ENCODE measurements at regions not wholly inside any gene's neighbourhood (a gene's known extent, or its start where the extent isn't known, plus 50 kb on each side); places are given as distances from the start of the nearest gene placed in this dataset.

DNA sequence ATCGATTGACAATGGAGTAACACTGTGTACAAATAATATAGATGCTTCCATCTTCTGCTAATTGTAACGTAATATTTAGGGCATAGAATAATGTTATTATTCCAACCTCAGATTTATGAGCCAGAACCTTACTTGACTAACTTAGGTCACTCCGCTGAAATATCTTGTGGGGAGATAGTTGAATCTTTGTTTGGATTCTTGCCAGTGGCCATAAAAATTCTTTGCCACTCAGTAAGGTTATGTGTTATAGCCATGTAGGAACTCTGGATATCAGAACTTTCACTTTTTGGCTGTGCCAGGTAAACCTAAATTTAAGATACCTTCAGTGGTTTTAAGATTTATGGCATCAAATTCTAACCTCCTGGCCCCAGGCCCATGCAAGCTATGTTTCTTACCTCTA is 197.6 kb downstream of the WDR11 start:
- TF ChIP-seq, protein P1, sequence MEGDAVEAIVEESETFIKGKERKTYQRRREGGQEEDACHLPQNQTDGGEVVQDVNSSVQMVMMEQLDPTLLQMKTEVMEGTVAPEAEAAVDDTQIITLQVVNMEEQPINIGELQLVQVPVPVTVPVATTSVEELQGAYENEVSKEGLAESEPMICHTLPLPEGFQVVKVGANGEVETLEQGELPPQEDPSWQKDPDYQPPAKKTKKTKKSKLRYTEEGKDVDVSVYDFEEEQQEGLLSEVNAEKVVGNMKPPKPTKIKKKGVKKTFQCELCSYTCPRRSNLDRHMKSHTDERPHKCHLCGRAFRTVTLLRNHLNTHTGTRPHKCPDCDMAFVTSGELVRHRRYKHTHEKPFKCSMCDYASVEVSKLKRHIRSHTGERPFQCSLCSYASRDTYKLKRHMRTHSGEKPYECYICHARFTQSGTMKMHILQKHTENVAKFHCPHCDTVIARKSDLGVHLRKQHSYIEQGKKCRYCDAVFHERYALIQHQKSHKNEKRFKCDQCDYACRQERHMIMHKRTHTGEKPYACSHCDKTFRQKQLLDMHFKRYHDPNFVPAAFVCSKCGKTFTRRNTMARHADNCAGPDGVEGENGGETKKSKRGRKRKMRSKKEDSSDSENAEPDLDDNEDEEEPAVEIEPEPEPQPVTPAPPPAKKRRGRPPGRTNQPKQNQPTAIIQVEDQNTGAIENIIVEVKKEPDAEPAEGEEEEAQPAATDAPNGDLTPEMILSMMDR (optimal IDR thresholded peaks at IDR 0.05 in 1 of 3, IDR thresholded peaks at IDR 0.05 in 1 of 3, conservative IDR thresholded peaks at IDR 0.05 in 1 of 3; ENCODE audit: extremely low read depth in 1 of 3, insufficient read depth in 2 of 3, low read length in 3 of 3): no peak
- TF ChIP-seq EZH2 (IDR thresholded peaks at IDR 0.05; ENCODE audit: low read length): no peak
